DMS114 treated with DMSO at 0.1 percent for 48 hours (cell line): ENCODE measurements at regions not wholly inside any gene's neighbourhood (a gene's known extent, or its start where the extent isn't known, plus 50 kb on each side); places are given as distances from the start of the nearest gene placed in this dataset.
"Not testable (repeated sequence)": the region's sequence is repeated elsewhere in the genome, so short reads cannot be mapped to it uniquely, and the experiment has no call there.

Source experiments
- DNase-seq: peaks from one replicate; lab custom pipeline; 2025; ENCODE audit not compliant: unreplicated experiment; lab: John Stamatoyannopoulos, UW

GRCh38 chr18:28240626-28241025, 63.7 kb upstream of the CDH2 start:
- not testable (repeated sequence) for DNase-seq

GRCh38 chr18:28236487-28236886, 59.6 kb upstream of the CDH2 start:
- no peak for DNase-seq
